ENCODE measurements at regions not wholly inside any gene's neighbourhood (a gene's known extent, or its start where the extent isn't known, plus 50 kb on each side); places are given as distances from the start of the nearest gene placed in this dataset.

- Histone ChIP-seq H2BK5ac (ENCODE audit: insufficient read length, low read length) (no peak overlapping the region), H2BK20ac (ENCODE audit: low read depth, low read length, poor library complexity, severe bottlenecking) (no peak overlapping the region), H3K9me3 (ENCODE audit: control insufficient read depth, low read depth, low read length) (no peaks in the 10 kb centered on the region), H3K4ac (ENCODE audit: low read depth, low read length) (no peak overlapping the region), H3K23ac (ENCODE audit: insufficient read length, low read depth, low read length) (no peak overlapping the region), H3K79me2 (ENCODE audit: insufficient read depth, low read length) (no peaks in the 10 kb centered on the region), H2AK5ac (ENCODE audit: insufficient read length, low read length) (no peak overlapping the region), H3K23me2 (ENCODE audit: insufficient read length, low read depth, low read length, poor library complexity, severe bottlenecking) (no peaks in the 10 kb centered on the region), H3K18ac (ENCODE audit: insufficient read length, low read depth, low read length) (no peak overlapping the region), H4K20me1 (ENCODE audit: control insufficient read depth, insufficient read depth, insufficient read length) (no peaks in the 10 kb centered on the region), H3K27me3 (ENCODE audit: insufficient read depth, low read length) (no peaks in the 10 kb centered on the region), H2BK120ac (ENCODE audit: low read depth, low read length, poor library complexity, severe bottlenecking) (no peak overlapping the region), H4K8ac (replicated peaks; ENCODE audit: insufficient read length, low read depth, low read length) (no peak overlapping the region), H3K27ac (ENCODE audit: insufficient read length, low read depth, low read length) (no peak overlapping the region), H3K9ac (ENCODE audit: extremely low read depth, insufficient read length, low read length) (no peak overlapping the region), H3K56ac (ENCODE audit: insufficient read length, low read depth, low read length) (no peak overlapping the region), H2AFZ (ENCODE audit: low read length) (no peak overlapping the region), H3K4me1 (ENCODE audit: insufficient read depth, low read length) (no peaks in the 10 kb centered on the region; the same call in 1 of the 2 replicates), H3K14ac (ENCODE audit: insufficient read depth, low read length) (no peak overlapping the region), H4K91ac (ENCODE audit: insufficient read length, low read depth, low read length) (no peak overlapping the region), H4K5ac (ENCODE audit: insufficient read length, low read depth, low read length) (no peak overlapping the region), H2BK15ac (ENCODE audit: low read depth, low read length) (no peak overlapping the region), H3T11ph (ENCODE audit: low read length) (no peak overlapping the region), H2BK12ac (ENCODE audit: insufficient read length, low read depth, low read length) (no peak overlapping the region), H3K4me2 (ENCODE audit: insufficient read depth, insufficient read length, low read length) (no peak overlapping the region), H3K79me1 (ENCODE audit: insufficient read depth, low read depth, low read length, poor library complexity, severe bottlenecking) (no peaks in the 10 kb centered on the region)
- peaks cover 13 to 21% of the 10 kb centered on the region in 2 experiments for H3K4me1 Mint-ChIP-seq
- peaks cover 9 to 17% (median 10%) of the 10 kb centered on the region in 3 experiments for H3K36me3 Mint-ChIP-seq (ENCODE audit: insufficient read depth in 1 of 3, low read depth in 3 of 3)
- no peak overlapping the region for H3K4me3 Mint-ChIP-seq
- H3K27ac Mint-ChIP-seq: no peak overlapping the region
- no peaks in the 10 kb centered on the region for H3K27me3 Mint-ChIP-seq (ENCODE audit: low read depth)
- WGBS (ENCODE audit: extremely low coverage, insufficient read length, low lambda C conversion rate): no CpG with 5 or more reads among the region's 9 CpGs
- TF ChIP-seq CTCF (conservative IDR thresholded peaks at IDR 0.05): no peak
- DNase-seq: no peak
- peaks cover 14 to 17% of the 10 kb centered on the region in 2 experiments for H3K9me3 Mint-ChIP-seq
Measured at GRCh38 chr6:23559587-23560343, 566.2 kb upstream of the NRSN1 start.
